ENCODE measurements at regions not wholly inside any gene's neighbourhood (a gene's known extent, or its start where the extent isn't known, plus 50 kb on each side); places are given as distances from the start of the nearest gene placed in this dataset.

DNA sequence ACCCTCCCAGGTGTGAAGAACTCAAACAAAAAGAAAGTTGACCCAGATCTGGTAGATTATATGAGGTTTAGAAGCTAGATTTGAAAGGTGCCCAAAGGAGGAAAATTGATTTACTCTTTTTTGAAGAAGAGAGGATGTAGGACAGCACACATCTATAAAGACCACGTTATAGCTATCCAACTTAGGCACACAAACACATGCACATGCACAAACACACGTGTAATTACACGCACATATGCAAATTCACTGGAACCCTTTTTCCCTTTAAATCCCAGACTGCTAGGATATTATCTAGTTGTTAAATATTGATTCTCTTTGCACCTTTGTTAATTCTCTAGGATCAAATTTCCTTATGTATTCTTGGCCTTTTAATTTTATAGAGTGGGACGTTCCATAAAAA is 272.8 kb upstream of the TBX18 start:
- TF ChIP-seq, protein P1, sequence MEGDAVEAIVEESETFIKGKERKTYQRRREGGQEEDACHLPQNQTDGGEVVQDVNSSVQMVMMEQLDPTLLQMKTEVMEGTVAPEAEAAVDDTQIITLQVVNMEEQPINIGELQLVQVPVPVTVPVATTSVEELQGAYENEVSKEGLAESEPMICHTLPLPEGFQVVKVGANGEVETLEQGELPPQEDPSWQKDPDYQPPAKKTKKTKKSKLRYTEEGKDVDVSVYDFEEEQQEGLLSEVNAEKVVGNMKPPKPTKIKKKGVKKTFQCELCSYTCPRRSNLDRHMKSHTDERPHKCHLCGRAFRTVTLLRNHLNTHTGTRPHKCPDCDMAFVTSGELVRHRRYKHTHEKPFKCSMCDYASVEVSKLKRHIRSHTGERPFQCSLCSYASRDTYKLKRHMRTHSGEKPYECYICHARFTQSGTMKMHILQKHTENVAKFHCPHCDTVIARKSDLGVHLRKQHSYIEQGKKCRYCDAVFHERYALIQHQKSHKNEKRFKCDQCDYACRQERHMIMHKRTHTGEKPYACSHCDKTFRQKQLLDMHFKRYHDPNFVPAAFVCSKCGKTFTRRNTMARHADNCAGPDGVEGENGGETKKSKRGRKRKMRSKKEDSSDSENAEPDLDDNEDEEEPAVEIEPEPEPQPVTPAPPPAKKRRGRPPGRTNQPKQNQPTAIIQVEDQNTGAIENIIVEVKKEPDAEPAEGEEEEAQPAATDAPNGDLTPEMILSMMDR (conservative IDR thresholded peaks at IDR 0.05), result no peak
- TF ChIP-seq ZFX (IDR thresholded peaks at IDR 0.05), result no peak

Data from C4-2B (cell line).